ENCODE measurements at regions not wholly inside any gene's neighbourhood (a gene's known extent, or its start where the extent isn't known, plus 50 kb on each side); places are given as distances from the start of the nearest gene placed in this dataset.

GRCh38 chr4:22876270-22876669, 183.5 kb downstream of the GBA3 start:
- H3K9me3 Mint-ChIP-seq: peaks cover 0 to 19% (median 5%) of the 10 kb centered on the region in 6 donors
- no peak overlapping the region for H3K27ac Mint-ChIP-seq
- DNase-seq: no peak
- H3K27me3 Mint-ChIP-seq (ENCODE audit: low read depth in 3 of 3): peaks cover 0 to 2% (median 0%) of the 10 kb centered on the region in 3 donors
- H3K4me1 Mint-ChIP-seq: no peaks in the 10 kb centered on the region
- no peak overlapping the region for H3K4me3 Mint-ChIP-seq
- no peaks in the 10 kb centered on the region for H3K36me3 Mint-ChIP-seq

GRCh38 chr4:22875587-22876257, 183.0 kb downstream of the GBA3 start:
- H3K4me1 Mint-ChIP-seq: no peaks in the 10 kb centered on the region
- H3K27me3 Mint-ChIP-seq (ENCODE audit: low read depth in 3 of 3): peaks cover 0 to 2% (median 0%) of the 10 kb centered on the region in 3 donors
- no peaks in the 10 kb centered on the region for H3K36me3 Mint-ChIP-seq
- DNase-seq: no peak
- H3K4me3 Mint-ChIP-seq: no peak overlapping the region
- no peak overlapping the region for H3K27ac Mint-ChIP-seq
- peaks cover 0 to 15% (median 5%) of the 10 kb centered on the region in 6 donors for H3K9me3 Mint-ChIP-seq

GRCh38 chr4:22874334-22874912, 181.7 kb downstream of the GBA3 start:
- Mint-ChIP-seq H3K4me3 (no peak overlapping the region), H3K27me3 (ENCODE audit: low read depth in 3 of 3) (peaks cover 0 to 2% (median 0%) of the 10 kb centered on the region in 3 donors)

GRCh38 chr4:22873899-22874298, 181.2 kb downstream of the GBA3 start:
- Mint-ChIP-seq H3K36me3 (no peaks in the 10 kb centered on the region), H3K4me3 (no peak overlapping the region), H3K27ac (no peak overlapping the region), H3K27me3 (ENCODE audit: low read depth in 3 of 3) (peaks cover 0 to 2% (median 0%) of the 10 kb centered on the region in 3 donors), H3K9me3 (peaks cover 3 to 21% (median 4%) of the 10 kb centered on the region in 6 donors), H3K4me1 (no peaks in the 10 kb centered on the region)
- DNase-seq: no peak

More at GRCh38 chr4:22874334-22874912, 181.7 kb downstream of the GBA3 start:
- H3K9me3 Mint-ChIP-seq: peaks cover 2 to 17% (median 4%) of the 10 kb centered on the region in 6 donors
- H3K27ac Mint-ChIP-seq: no peak overlapping the region
- H3K36me3 Mint-ChIP-seq: no peaks in the 10 kb centered on the region
- no peak for DNase-seq
- H3K4me1 Mint-ChIP-seq: no peaks in the 10 kb centered on the region

GRCh38 chr4:22870847-22871449, 178.2 kb downstream of the GBA3 start:
- H3K27ac Mint-ChIP-seq: no peak overlapping the region
- no peaks in the 10 kb centered on the region for H3K4me1 Mint-ChIP-seq
- H3K4me3 Mint-ChIP-seq: no peak overlapping the region
- no peaks in the 10 kb centered on the region for H3K36me3 Mint-ChIP-seq
- peaks cover 0 to 2% (median 0%) of the 10 kb centered on the region in 3 donors for H3K27me3 Mint-ChIP-seq (ENCODE audit: low read depth in 3 of 3)
- DNase-seq: no peak
- peaks cover 3 to 11% (median 4%) of the 10 kb centered on the region in 6 donors for H3K9me3 Mint-ChIP-seq

GRCh38 chr4:22869235-22869634, 176.5 kb downstream of the GBA3 start:
- H3K4me3 Mint-ChIP-seq: no peak overlapping the region
- no peaks in the 10 kb centered on the region for H3K27me3 Mint-ChIP-seq (ENCODE audit: low read depth in 3 of 3)
- DNase-seq: no peak
- H3K36me3 Mint-ChIP-seq: no peaks in the 10 kb centered on the region
- no peak overlapping the region for H3K27ac Mint-ChIP-seq
- H3K9me3 Mint-ChIP-seq: peaks cover 3 to 12% (median 4%) of the 10 kb centered on the region in 6 donors
- H3K4me1 Mint-ChIP-seq: no peaks in the 10 kb centered on the region

Measured in immature natural killer cell (primary cell).